Astrocyte of the spinal cord (primary cell): ENCODE measurements at regions not wholly inside any gene's neighbourhood (a gene's known extent, or its start where the extent isn't known, plus 50 kb on each side); places are given as distances from the start of the nearest gene placed in this dataset.
A peak's percentile ranks its signal among the peaks of the same experiment; 100 is the strongest.
"Not testable (repeated sequence)": the region's sequence is repeated elsewhere in the genome, so short reads cannot be mapped to it uniquely, and the experiment has no call there.

Experiments used
- DNase-seq: peaks from one replicate; pipeline ENCODE4 v3.0.0; 2011; ENCODE audit warnings: low read depth, low spot score
- H3K4me3 ChIP-seq: 2 replicates; pipeline ENCODE4 v1.5.1; 2011; ENCODE audit warnings: low read depth, mild to moderate bottlenecking, low read length, moderate library complexity
- in situ Hi-C: cut with HindIII; loops from 2 replicates; pipeline ENCODE4 v1.10.0; 2017; ENCODE audit warnings: low sequenced_read_pairs
- TF ChIP-seq, protein P1 (sequence below): IDR thresholded peaks from 2 replicates; pipeline ENCODE4 v1.5.1; 2012; ENCODE audit warnings: low read depth, mild to moderate bottlenecking, low read length, inconsistent platforms

DNA sequence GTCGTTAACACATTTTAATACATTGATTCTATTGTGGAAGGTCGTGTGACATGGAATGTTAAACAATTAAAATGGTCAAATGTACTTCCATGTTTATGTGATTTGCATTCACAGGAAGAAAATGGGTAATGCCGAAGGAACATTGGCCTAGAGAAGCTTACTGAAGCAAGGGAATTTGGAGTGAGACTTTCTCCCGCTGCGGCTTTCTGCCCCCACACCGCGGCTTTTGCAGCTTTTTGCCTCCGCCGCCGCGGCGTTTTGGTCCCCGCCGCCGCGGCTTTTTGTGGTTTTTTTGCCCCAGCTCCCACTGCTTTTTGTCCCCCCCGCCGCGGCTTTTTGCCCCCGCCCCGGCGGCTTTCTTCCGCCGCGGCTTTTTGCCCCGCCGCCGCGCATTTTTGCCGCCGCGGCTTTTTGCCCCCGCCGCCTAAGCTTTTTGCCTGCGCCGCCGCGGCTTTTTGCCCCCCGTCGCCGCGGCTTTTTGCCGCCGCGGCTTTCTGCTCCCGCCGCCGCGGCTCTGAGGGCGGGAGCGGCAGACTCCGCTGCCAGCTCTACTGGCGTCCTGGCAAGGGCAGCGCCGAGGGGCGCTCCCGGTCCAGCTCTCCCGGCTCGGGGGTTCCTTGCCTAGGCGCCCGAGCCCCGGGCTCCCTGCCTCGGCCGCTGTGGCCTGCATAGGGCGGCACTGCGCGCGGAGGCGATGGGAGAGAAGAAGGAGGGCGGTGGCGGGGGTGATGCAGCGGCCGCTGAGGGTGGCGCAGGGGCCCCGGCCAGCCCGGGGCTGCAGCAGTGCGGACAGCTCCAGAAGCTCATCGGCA, 225.5 kb upstream of the VKORC1L1 start:
- DNase-seq, in situ Hi-C loops: not testable (repeated sequence)

DNA sequence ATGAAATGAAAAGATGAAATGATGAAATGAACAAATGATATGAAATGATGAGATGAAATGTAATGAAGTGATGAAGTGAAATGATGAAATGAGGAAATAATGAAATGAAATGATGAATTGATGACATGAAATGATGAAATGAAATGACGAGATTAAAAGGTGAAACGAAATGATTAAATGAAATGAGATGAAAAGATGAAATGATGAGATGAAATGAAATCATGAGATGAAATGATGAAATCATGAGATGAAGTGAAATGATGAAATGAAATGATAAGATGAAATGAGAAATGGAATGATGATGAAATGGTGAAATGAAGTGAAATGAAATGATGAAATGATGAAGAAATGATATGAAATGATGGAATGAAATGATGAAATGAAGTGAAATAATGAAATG, 221.7 kb upstream of the VKORC1L1 start:
- DNase-seq, in situ Hi-C loops, H3K4me3 ChIP-seq: not testable (repeated sequence)

More for the DNA sequence above, 225.5 kb upstream of the VKORC1L1 start:
- not testable (repeated sequence) for H3K4me3 ChIP-seq

GRCh38 chr7:65651826-65652592, 220.9 kb upstream of the VKORC1L1 start:
- in situ Hi-C loops, DNase-seq, H3K4me3 ChIP-seq: not testable (repeated sequence)

DNA sequence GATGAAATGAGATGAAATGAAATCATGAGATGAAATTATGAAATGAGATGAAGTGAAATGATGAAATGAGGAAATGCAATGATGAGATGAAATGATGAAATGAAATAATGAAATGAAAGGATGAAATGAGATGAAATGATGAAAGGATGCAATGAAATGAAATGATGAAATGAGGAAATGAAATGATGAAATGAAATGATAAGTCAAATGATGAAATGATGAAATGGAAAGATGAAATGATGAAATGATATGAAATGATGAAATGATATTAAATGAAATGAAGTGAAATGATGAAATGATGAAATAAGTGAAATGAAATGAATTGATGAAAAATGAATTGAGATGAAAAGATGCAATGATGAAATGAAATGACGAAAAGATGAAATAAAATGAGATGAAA, 220.2 kb upstream of the VKORC1L1 start:
- in situ Hi-C loops, DNase-seq, H3K4me3 ChIP-seq: not testable (repeated sequence)

DNA sequence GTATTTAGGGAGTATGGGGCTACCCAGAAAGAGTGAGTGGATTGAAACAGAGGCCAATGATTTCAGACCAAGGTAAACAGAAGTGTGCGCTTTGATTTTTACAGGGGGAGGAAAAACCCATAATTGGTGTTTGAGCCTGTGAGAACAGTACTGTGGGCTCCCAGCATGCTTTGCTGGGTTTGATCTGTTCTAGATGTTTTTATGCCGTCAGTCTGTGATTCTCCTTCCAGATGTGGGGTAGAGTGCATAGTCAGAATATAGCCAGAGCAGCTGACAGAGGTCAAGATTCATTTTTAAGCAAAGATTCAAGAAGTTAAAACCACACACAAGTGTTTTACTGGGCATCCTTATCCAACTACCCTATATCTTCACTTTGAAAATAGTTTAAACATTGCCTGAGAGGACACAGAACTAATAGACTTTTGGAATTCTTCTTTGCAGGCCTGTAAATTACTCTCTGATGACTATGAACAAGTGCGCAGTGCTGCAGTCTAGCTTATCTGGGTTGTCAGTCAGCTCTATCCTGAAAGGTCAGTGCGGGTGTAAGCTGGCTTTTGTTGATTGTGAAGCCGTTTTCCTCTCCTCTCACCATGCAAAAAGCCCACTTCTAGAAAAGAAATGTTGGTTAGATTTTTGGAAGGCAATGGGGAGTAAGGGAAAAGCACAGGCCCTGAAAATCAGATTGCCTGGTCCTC, 216.2 kb upstream of the VKORC1L1 start:
- H3K4me3 ChIP-seq, in situ Hi-C loops, DNase-seq: not testable (repeated sequence)

DNA sequence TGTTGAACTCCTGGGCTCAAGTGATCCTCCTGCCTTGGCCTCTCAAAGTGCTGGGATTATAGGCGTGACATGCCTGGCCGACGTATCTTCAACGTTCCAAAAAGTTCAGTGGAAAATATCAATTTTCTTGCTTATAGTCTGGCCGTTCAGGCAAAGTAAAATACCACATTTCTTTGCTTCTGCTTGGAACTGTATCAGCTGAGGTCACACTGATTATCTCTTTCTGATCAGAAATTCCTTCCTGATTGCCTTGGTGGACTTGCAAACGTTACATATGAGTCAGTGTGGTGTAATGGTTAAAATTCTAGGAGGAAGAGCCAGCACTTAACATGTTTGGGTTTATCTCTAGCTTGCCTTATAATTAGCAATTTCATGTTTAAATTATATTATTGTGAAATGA, 189.5 kb upstream of the VKORC1L1 start:
- H3K4me3 ChIP-seq, DNase-seq, in situ Hi-C loops: not testable (repeated sequence)

- in situ Hi-C loops = not testable (repeated sequence)
Measured at GRCh38 chr7:65699026-65699714, 173.7 kb upstream of the VKORC1L1 start.

DNA sequence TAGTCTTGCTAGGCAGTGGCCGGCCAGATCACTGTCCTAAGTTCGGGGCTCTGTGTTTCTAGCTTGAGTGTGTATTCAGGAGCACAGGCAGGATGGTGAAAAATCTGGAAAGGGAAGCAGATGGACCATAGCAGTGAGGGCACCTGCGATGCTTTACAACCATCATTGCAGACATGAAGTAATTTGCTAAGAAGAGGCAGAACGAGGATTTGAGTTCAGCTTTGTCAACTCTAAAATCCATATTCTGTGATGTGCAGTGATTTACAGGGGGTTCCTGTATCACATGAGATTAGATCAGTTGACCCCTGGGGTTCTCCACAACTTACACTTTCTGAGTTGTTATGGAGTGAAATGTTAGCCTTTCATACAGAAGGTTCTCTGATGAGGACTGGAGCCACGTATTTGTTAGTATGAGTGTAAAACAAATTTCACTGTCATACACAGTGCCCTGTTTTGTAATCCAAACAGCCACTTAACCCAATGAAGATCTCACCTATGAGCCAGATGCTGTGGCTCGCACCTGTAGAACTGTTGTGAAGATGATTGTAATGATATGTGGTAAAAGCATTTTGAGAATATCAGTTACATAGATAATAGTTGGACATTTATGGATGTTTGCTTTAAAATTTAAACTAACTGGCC, 173.0 kb upstream of the VKORC1L1 start:
- H3K4me3 ChIP-seq, DNase-seq, in situ Hi-C loops: not testable (repeated sequence)

More at GRCh38 chr7:65699026-65699714, 173.7 kb upstream of the VKORC1L1 start:
- not testable (repeated sequence) for H3K4me3 ChIP-seq, DNase-seq

- in situ Hi-C loops, DNase-seq, H3K4me3 ChIP-seq: not testable (repeated sequence)
Measured at GRCh38 chr7:65719123-65719798, 153.6 kb upstream of the VKORC1L1 start.

- peak; percentile 18 for DNase-seq
- in situ Hi-C loops = no loop called here
- TF ChIP-seq, protein P1, sequence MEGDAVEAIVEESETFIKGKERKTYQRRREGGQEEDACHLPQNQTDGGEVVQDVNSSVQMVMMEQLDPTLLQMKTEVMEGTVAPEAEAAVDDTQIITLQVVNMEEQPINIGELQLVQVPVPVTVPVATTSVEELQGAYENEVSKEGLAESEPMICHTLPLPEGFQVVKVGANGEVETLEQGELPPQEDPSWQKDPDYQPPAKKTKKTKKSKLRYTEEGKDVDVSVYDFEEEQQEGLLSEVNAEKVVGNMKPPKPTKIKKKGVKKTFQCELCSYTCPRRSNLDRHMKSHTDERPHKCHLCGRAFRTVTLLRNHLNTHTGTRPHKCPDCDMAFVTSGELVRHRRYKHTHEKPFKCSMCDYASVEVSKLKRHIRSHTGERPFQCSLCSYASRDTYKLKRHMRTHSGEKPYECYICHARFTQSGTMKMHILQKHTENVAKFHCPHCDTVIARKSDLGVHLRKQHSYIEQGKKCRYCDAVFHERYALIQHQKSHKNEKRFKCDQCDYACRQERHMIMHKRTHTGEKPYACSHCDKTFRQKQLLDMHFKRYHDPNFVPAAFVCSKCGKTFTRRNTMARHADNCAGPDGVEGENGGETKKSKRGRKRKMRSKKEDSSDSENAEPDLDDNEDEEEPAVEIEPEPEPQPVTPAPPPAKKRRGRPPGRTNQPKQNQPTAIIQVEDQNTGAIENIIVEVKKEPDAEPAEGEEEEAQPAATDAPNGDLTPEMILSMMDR = peak; percentile 75
- no peak overlapping the region for H3K4me3 ChIP-seq
Measured at GRCh38 chr7:65722361-65722792, 150.5 kb upstream of the VKORC1L1 start.

- in situ Hi-C loops, DNase-seq, H3K4me3 ChIP-seq: not testable (repeated sequence)
Measured at GRCh38 chr7:65727182-65727581, 145.7 kb upstream of the VKORC1L1 start.
